ENCODE measurements at regions not wholly inside any gene's neighbourhood (a gene's known extent, or its start where the extent isn't known, plus 50 kb on each side); places are given as distances from the start of the nearest gene placed in this dataset.
"Not testable (repeated sequence)": the region's sequence is repeated elsewhere in the genome, so short reads cannot be mapped to it uniquely, and the experiment has no call there.

GRCh38 chr14:56063131-56063530 is 55.1 kb upstream of the PELI2 start:
- Histone ChIP-seq H3K4me3 (ENCODE audit: low read length in 2 of 2) (no peak overlapping the region), H3K9ac (ENCODE audit: low read depth in 1 of 2, low read length in 2 of 2) (no peak overlapping the region), H3K27ac (ENCODE audit: low read depth in 2 of 2, low read length in 2 of 2) (no peak overlapping the region), H3K9me3 (ENCODE audit: control insufficient read depth in 2 of 2, low read length in 2 of 2) (no peaks in the 10 kb centered on the region), H3K27me3 (ENCODE audit: control insufficient read depth in 2 of 2, insufficient read depth in 2 of 2, low read length in 2 of 2) (no peaks in the 10 kb centered on the region), H3K36me3 (ENCODE audit: control insufficient read depth in 2 of 2, insufficient read depth in 2 of 2, low read length in 2 of 2) (no peaks in the 10 kb centered on the region), H3K4me1 (ENCODE audit: control insufficient read depth in 2 of 2, insufficient read depth in 2 of 2, low read length in 2 of 2) (no peaks in the 10 kb centered on the region)

- Histone ChIP-seq H3K4me3 (ENCODE audit: low read length in 2 of 2) (no peak overlapping the region), H3K4me1 (ENCODE audit: control insufficient read depth in 2 of 2, insufficient read depth in 2 of 2, low read length in 2 of 2) (no peaks in the 10 kb centered on the region), H3K9me3 (ENCODE audit: control insufficient read depth in 2 of 2, low read length in 2 of 2) (no peaks in the 10 kb centered on the region), H3K9ac (ENCODE audit: low read depth in 1 of 2, low read length in 2 of 2) (no peak overlapping the region), H3K36me3 (ENCODE audit: control insufficient read depth in 2 of 2, insufficient read depth in 2 of 2, low read length in 2 of 2) (no peaks in the 10 kb centered on the region), H3K27ac (ENCODE audit: low read depth in 2 of 2, low read length in 2 of 2) (no peak overlapping the region), H3K27me3 (ENCODE audit: control insufficient read depth in 2 of 2, insufficient read depth in 2 of 2, low read length in 2 of 2) (no peaks in the 10 kb centered on the region)
Observed at GRCh38 chr14:56064513-56064912, 53.7 kb upstream of the PELI2 start.

- not testable (repeated sequence) for H3K9me3 ChIP-seq (ENCODE audit: control insufficient read depth in 2 of 2, low read length in 2 of 2); H3K36me3 ChIP-seq (ENCODE audit: control insufficient read depth in 2 of 2, insufficient read depth in 2 of 2, low read length in 2 of 2); H3K4me1 ChIP-seq (ENCODE audit: control insufficient read depth in 2 of 2, insufficient read depth in 2 of 2, low read length in 2 of 2); H3K9ac ChIP-seq (ENCODE audit: low read depth in 1 of 2, low read length in 2 of 2); H3K4me3 ChIP-seq (ENCODE audit: low read length in 2 of 2); H3K27me3 ChIP-seq (ENCODE audit: control insufficient read depth in 2 of 2, insufficient read depth in 2 of 2, low read length in 2 of 2); H3K27ac ChIP-seq (ENCODE audit: low read depth in 2 of 2, low read length in 2 of 2)
Observed at GRCh38 chr14:56065199-56065598, 53.0 kb upstream of the PELI2 start.

- Histone ChIP-seq H3K4me1 (ENCODE audit: control insufficient read depth in 2 of 2, insufficient read depth in 2 of 2, low read length in 2 of 2) (no peaks in the 10 kb centered on the region), H3K9me3 (ENCODE audit: control insufficient read depth in 2 of 2, low read length in 2 of 2) (no peaks in the 10 kb centered on the region), H3K36me3 (ENCODE audit: control insufficient read depth in 2 of 2, insufficient read depth in 2 of 2, low read length in 2 of 2) (no peaks in the 10 kb centered on the region), H3K27me3 (ENCODE audit: control insufficient read depth in 2 of 2, insufficient read depth in 2 of 2, low read length in 2 of 2) (no peaks in the 10 kb centered on the region), H3K4me3 (ENCODE audit: low read length in 2 of 2) (no peak overlapping the region), H3K27ac (ENCODE audit: low read depth in 2 of 2, low read length in 2 of 2) (no peak overlapping the region), H3K9ac (ENCODE audit: low read depth in 1 of 2, low read length in 2 of 2) (no peak overlapping the region)
Observed at GRCh38 chr14:56065621-56066290, 52.5 kb upstream of the PELI2 start.
